ENCODE measurements at regions not wholly inside any gene's neighbourhood (a gene's known extent, or its start where the extent isn't known, plus 50 kb on each side); places are given as distances from the start of the nearest gene placed in this dataset.

- DNase-seq (ENCODE audit: extremely low spot score), result no peak
- TF ChIP-seq, protein P1, sequence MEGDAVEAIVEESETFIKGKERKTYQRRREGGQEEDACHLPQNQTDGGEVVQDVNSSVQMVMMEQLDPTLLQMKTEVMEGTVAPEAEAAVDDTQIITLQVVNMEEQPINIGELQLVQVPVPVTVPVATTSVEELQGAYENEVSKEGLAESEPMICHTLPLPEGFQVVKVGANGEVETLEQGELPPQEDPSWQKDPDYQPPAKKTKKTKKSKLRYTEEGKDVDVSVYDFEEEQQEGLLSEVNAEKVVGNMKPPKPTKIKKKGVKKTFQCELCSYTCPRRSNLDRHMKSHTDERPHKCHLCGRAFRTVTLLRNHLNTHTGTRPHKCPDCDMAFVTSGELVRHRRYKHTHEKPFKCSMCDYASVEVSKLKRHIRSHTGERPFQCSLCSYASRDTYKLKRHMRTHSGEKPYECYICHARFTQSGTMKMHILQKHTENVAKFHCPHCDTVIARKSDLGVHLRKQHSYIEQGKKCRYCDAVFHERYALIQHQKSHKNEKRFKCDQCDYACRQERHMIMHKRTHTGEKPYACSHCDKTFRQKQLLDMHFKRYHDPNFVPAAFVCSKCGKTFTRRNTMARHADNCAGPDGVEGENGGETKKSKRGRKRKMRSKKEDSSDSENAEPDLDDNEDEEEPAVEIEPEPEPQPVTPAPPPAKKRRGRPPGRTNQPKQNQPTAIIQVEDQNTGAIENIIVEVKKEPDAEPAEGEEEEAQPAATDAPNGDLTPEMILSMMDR (IDR thresholded peaks at IDR 0.05; ENCODE audit: control extremely low read depth, extremely low read depth, low read depth, missing control alignments), result no peak
- ChIA-PET CTCF (no interaction called here), POLR2A (no interaction called here)
Observed at GRCh38 chr19:5214371-5214770, 126.2 kb downstream of the PTPRS start.

- ChIA-PET CTCF (no interaction called here), POLR2A (no interaction called here)
- TF ChIP-seq, protein P1 (IDR thresholded peaks at IDR 0.05; ENCODE audit: control extremely low read depth, extremely low read depth, low read depth, missing control alignments), result no peak
- DNase-seq (ENCODE audit: extremely low spot score), result no peak
Observed at GRCh38 chr19:5213667-5214066, 126.9 kb downstream of the PTPRS start.

GRCh38 chr19:5212101-5212500, 128.5 kb downstream of the PTPRS start:
- ChIA-PET CTCF (no interaction called here), POLR2A (no interaction called here)
- TF ChIP-seq, protein P1 (IDR thresholded peaks at IDR 0.05; ENCODE audit: control extremely low read depth, extremely low read depth, low read depth, missing control alignments), result no peak
- no peak for DNase-seq (ENCODE audit: extremely low spot score)

DNA sequence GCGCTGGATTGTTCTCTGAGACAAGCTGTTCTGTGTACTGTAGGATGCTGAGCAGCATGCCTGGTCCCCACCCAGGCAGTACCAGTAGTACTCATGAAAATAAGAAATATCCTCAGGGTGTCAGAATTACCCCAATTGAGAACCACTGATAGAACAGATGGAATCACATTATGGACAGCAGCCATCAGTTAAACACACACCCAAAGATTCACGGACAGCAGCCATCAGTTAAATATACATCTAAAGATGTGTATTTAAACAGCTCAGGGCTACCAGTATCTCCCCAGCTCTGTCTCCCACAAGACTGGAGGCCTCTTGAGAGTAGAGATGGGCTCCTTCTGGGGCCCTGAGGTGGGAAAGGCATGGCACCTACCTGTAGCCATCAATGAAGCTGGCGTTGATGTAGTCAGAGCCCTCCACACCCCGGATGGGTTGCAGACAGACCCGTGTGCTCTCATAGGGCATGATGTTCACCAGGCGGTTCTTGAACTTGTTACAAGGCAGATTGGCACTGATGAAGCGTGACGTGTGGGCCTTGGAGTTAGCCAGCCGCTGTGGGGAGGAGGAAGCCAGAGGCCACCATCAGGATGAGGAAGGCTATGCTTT, 129.3 kb downstream of the PTPRS start:
- POLR2A ChIA-PET, result no interaction called here
- CTCF ChIA-PET, result no interaction called here
- TF ChIP-seq, protein P1 (IDR thresholded peaks at IDR 0.05; ENCODE audit: control extremely low read depth, extremely low read depth, low read depth, missing control alignments), result no peak
- DNase-seq (ENCODE audit: extremely low spot score), result no peak

DNA sequence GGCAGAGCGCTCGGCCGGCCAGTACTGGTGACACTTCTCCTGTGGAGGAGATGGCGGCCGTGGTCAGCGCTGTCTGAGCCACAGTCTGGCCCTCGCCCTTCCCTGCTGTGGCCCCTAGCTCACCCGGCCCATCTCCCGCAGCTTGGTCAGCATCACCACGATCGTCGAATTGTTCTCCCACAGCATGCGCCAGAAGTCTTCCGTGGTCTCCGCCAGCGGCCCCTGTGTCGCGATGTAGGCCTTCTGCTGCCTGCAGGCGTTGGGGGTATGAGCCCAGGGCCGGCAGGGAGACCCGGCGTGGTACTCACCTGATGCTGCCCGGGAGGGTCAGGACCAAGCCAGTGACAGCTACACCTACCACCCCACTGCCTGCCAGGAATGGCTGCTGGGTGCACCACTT, 130.1 kb downstream of the PTPRS start:
- TF ChIP-seq, protein P1 (IDR thresholded peaks at IDR 0.05; ENCODE audit: control extremely low read depth, extremely low read depth, low read depth, missing control alignments), result no peak
- DNase-seq (ENCODE audit: extremely low spot score), result no peak
- CTCF ChIA-PET, result no interaction called here
- POLR2A ChIA-PET, result no interaction called here

GRCh38 chr19:5207806-5208205, 132.8 kb downstream of the PTPRS start:
- DNase-seq (ENCODE audit: extremely low spot score), result no peak
- POLR2A ChIA-PET, result no interaction called here
- CTCF ChIA-PET, result no interaction called here
- TF ChIP-seq, protein P1 (IDR thresholded peaks at IDR 0.05; ENCODE audit: control extremely low read depth, extremely low read depth, low read depth, missing control alignments), result no peak

DNA sequence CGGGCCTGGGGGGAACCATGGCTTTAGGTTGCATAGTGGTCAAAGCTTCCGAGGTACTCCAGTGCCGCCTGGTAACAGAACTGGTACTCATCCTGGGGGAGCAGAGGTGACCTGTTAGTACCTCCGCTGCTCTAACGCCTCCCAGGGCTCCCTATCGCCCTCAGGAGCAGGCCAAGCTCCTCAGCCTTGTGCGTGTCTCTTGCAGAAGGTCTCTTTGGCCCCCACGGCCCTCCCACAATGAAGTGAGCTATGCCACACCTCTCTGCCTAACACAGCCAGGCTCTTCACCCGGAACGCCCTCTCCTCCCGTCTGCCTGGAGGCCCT, 133.9 kb downstream of the PTPRS start:
- CTCF ChIA-PET, result no interaction called here

More for the DNA sequence above, 133.9 kb downstream of the PTPRS start:
- DNase-seq (ENCODE audit: extremely low spot score), result no peak
- TF ChIP-seq, protein P1 (IDR thresholded peaks at IDR 0.05; ENCODE audit: control extremely low read depth, extremely low read depth, low read depth, missing control alignments), result no peak
- POLR2A ChIA-PET, result no interaction called here

Measured in GM10248 (cell line).